ENCODE measurements at regions not wholly inside any gene's neighbourhood (a gene's known extent, or its start where the extent isn't known, plus 50 kb on each side); places are given as distances from the start of the nearest gene placed in this dataset.

- Mint-ChIP-seq H3K36me3 (ENCODE audit: low read depth) (no peaks in the 10 kb centered on the region), H3K4me1 (peaks cover 6% of the 10 kb centered on the region; the same call in 1 of the 3 replicates), H3K4me3 (no peak overlapping the region), H3K27ac (no peak overlapping the region), H3K9me3 (no peaks in the 10 kb centered on the region), H3K27me3 (ENCODE audit: insufficient read depth, low read depth, poor library complexity) (no peaks in the 10 kb centered on the region)
- no peak overlapping the region for H3K4me3 ChIP-seq
- H3K9me2 ChIP-seq (ENCODE audit: insufficient read depth), result no peaks in the 10 kb centered on the region
- H3K4me2 ChIP-seq, result no peak overlapping the region
- H2AFZ ChIP-seq, result no peak overlapping the region
- H3K36me3 ChIP-seq (ENCODE audit: insufficient read depth), result no peaks in the 10 kb centered on the region
- no peaks in the 10 kb centered on the region for H3K27me3 ChIP-seq (ENCODE audit: insufficient read depth)
- no peaks in the 10 kb centered on the region for H3K79me2 ChIP-seq (replicated peaks; ENCODE audit: insufficient read depth)
- no peaks in the 10 kb centered on the region for H3K4me1 ChIP-seq (ENCODE audit: insufficient read depth)
- no peaks in the 10 kb centered on the region for H4K20me1 ChIP-seq (replicated peaks; ENCODE audit: insufficient read depth)
- no peaks in the 10 kb centered on the region for H3F3A ChIP-seq (replicated peaks; ENCODE audit: low read depth)
- no peak overlapping the region for H3K27ac ChIP-seq (ENCODE audit: low read depth)
- DNase-seq (ENCODE audit: low spot score) (no peak), ATAC-seq (no peak)
- no peak for TF ChIP-seq ZNF114 (CRISPR knock-in tag; IDR thresholded peaks at IDR 0.05)
- no peak for TF ChIP-seq ETS1 (IDR thresholded peaks at IDR 0.05)
- TF ChIP-seq CTCF (conservative IDR thresholded peaks at IDR 0.05; ENCODE audit: low read depth in 2 of 2), result no peak
- no peak for TF ChIP-seq ZNF462 (CRISPR knock-in tag; IDR thresholded peaks at IDR 0.05)
- no peak for TF ChIP-seq POLR2AphosphoS5 (IDR thresholded peaks at IDR 0.05; ENCODE audit: low read depth)
- TF ChIP-seq REST (IDR thresholded peaks at IDR 0.05; ENCODE audit: unreplicated experiment), result no peak
- TF ChIP-seq EZH2phosphoT487 (IDR thresholded peaks at IDR 0.05; ENCODE audit: unreplicated experiment), result no peak
- no peak for TF ChIP-seq CREB1 (CRISPR knock-in tag; IDR thresholded peaks at IDR 0.05; ENCODE audit: low read depth)
- no peak for TF ChIP-seq ZNF331 (CRISPR knock-in tag; IDR thresholded peaks at IDR 0.05; ENCODE audit: low read depth)
- TF ChIP-seq EZH2 (IDR thresholded peaks at IDR 0.05; ENCODE audit: low read depth, unreplicated experiment), result no peak
- TF ChIP-seq NANOG (IDR thresholded peaks at IDR 0.05; ENCODE audit: borderline replicate concordance), result no peak
- TF ChIP-seq JUNB (IDR thresholded peaks at IDR 0.05; ENCODE audit: unreplicated experiment), result no peak
- TF ChIP-seq STAT1 (IDR thresholded peaks at IDR 0.05; ENCODE audit: unreplicated experiment), result no peak
Measured at GRCh38 chr10:111545861-111546605, 469.2 kb downstream of the ADRA2A start.
